T1000 (cell line): ENCODE measurements at regions not wholly inside any gene's neighbourhood (a gene's known extent, or its start where the extent isn't known, plus 50 kb on each side); places are given as distances from the start of the nearest gene placed in this dataset.

ENCODE experiments used
- DNase-seq: peaks from one replicate; lab custom pipeline; 2025; ENCODE audit warnings: mixed read lengths; lab: John Stamatoyannopoulos, UW

DNA sequence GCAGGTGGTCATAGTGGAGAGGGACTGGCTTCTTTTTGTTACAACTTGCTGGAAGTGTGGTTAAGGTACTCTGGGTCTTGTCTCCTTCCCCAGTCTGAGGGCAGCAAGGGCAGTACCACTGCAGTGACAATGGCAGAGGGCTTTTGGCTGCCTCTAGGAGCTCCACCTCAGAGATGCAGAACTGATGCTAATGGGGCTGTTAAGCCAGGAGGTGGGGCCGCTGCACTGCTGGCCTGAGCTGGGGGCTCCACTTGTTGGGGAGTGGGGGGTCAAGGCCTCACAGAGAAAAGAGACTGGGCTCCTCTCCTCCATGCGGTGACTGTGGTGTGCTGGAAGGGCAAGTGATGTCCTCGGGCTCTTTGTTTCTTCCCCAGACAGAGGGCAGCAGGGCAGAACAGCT is 135.7 kb downstream of the DSEL start:
- no peak for DNase-seq

DNA sequence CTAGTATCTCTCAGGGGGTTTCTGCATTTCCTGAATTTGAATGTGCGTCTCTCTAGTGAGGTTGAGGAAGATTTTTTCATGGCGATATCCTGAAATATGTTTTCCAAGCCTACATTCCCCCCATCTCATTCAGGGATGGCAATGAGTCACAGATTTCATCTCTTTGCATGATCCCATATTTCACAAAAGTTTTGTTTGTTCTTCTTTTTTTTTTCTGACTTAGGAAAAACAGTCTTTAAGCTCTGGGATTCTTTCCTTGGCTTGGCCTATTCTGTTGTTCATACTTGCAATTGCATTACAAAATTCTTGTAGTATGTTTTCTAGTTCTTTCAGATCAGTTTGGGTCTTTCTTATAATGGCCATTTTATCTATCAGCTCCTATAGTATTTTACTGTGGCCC is 136.5 kb downstream of the DSEL start:
- no peak for DNase-seq

DNA sequence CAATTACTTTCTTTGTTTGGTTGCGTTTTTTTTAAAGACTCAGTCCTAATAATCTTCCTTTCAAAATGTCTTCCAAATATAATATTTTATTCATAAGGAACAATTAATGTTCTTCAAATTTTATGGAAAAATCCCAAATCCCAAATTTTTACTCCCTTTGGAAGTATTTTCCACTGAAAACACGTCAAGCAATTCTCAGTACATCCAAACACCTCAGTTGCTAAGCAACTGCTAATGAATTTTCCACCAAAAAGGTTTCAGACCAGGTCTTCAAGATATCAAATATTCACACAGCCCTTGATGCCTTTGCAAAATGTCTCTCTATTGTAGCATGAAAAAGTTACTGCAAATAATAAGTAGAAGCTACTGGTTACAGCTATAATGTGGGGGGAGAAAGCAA is 140.1 kb downstream of the DSEL start:
- no peak for DNase-seq

DNA sequence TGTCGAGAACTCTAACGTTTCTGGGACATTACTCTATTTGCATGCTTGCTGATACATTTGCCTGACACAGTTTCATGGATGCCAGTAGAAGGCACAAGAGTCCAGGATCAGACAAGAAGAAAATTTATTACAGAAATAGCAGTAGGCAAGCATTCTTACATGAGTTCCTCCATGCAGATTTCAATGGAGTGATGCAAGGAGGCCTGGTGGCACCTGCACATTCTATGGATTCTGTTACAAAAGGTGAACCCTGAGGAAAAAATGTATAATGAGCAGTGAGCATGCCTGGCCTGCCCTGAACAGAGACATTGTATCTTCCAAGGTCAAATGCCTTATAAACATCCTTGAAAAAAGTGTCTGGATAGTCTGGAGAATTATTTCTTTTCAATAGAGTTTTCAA is 142.9 kb downstream of the DSEL start:
- DNase-seq, result no peak

DNA sequence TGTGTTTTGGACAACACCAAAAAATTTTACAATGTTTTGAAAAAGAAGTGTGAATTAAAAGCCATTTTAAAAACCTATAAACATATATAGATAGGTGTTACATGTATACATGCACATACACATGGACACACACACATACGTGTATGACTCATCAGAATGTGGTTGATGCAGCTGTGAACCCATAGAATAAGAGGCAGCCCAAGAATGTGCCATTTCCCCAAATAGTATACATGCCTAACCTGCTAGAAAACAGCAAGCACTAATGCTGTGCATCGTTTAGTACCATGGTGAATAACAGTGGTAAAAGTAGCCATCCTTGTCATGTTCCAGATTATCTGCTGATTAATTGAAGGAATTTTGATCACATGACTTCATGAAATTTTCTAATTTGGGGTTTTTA is 149.0 kb downstream of the DSEL start:
- no peak for DNase-seq

DNA sequence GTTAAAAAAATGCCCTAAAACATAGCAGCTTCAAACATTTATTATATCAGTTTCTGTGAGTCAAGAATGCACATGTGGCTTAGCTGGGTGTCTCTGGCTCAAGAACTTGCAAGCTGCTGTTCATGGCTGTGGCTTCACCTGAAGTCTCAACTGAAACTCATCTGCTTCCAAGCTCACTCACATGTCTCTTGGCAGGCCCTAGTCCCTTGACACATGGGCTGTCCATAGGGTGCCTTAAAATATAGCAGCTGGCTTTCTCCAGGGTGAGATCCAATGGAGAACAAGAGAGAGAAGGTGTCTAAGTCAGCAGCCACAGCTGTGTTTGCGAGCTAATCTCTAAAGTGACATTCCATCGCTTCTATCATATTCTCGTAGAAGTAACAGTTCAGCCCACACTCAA is 152.8 kb downstream of the DSEL start:
- DNase-seq, result no peak

DNA sequence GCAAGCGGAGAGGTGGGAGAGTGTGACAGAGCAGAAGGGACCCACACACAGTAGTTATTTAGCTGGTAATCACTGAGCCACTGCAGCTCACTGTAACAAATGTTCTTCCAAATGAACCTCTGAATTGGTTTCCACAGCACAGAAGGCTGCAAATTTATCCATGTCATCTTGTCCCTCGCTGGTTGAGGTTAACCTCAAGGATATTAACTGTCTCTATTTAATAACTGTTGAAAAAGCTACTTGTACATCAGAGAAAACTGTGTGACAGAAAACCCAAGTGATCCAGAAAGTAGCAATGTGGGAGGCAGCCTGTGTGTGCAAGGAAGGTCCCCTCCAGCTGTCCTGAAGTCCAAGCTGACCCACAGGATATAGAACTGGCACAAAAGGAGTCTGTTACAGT is 153.6 kb downstream of the DSEL start:
- no peak for DNase-seq

DNA sequence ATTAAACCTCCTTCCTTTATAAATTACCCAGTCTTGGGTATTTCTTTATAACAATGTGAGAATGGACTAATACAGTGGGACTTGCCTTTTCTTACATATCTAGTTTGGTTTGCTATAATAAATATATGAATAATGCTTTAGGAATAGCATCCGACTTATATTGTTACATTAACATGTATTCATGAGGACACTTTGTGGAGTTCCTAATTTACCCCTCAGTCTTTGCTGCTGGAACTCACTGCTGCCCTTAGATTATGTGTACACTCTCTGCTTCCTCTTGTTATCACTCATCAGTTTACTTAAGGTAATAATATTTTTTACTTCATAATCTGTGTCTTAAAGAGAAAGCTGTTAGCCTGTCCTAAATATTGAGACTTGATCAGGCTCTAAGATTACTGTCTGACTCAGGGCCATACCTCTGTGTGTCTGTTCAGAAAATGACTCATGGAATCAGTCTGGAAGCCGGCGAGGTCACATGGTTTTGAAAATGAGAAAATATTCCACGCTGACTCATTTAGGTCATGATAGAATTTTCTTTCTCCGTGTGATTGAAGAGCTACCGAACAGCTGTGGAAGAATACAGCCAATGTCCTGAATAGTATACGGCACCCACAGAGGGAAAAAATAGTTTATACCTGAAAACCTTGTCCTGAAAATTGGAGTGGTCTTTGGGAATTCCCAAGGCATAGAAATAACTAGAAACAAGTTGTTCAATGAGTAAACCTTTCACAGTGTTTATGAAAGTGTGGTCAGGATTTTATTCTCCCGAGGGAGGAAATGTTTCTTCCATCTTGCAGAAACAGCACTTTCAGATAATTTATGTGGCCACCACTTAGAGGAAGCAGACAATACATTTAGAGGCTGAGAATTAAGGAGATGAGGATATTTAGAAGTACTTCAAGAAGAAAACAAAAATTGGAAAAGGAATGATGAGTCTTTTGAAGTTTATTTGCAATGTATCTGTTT is 156.4 kb downstream of the DSEL start:
- DNase-seq, result peak; percentile 36

DNA sequence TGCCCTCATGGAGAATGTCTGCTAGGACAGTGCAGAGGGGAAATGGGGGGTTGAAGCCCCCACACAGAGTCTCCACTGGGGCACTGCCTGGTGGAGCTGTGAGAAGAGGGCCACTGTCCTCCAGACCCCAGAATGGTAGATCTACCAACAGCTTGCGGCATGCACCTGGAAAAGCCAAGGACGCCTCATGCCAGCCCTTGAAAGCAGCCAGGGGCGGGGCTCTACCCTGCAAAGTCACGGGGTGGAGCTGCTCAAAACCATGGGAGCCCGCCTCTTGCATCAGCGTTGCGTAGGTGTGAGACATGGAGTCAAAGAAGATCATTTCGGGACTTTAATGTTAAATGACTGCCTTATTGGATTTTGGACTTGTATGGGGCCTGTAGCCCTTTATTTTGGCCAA is 157.6 kb downstream of the DSEL start:
- DNase-seq, result no peak

DNA sequence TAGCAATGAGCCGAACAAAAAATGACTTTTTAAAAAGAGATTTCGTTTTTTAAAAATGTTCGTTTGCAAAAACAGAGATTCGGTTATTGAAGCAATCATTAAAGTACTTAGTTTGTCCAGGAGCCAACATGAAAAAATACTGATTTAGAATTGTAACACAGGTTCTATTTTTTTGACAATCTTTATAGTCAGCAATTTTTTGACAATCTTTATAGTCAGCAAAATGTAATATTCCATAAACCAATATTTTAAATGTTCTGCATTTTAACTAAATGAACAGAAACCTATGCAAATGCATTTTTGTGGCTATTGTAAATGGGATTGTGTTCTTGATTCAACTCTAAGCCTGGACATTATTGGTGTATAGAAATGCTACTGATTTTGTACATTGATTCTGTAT is 161.8 kb downstream of the DSEL start:
- DNase-seq, result no peak

DNA sequence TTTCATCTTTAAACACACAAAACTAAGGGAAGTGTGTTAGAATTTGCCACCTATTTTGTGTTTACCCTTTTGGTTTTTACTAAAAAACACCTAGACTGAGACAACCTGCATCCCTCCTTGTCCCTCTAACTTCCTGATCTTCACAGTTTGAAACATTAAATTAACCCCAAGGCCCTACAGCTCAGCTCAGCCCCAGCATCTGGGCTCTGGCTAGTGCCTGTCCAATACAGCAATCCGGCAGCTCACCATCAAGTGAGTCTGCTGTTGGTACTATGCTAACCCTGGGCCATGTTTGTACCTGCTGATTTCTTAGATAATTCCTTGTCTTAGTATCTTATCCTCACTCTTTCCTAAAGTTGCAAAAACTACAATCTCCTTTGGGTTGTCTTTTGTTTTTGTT is 162.4 kb downstream of the DSEL start:
- DNase-seq, result no peak

DNA sequence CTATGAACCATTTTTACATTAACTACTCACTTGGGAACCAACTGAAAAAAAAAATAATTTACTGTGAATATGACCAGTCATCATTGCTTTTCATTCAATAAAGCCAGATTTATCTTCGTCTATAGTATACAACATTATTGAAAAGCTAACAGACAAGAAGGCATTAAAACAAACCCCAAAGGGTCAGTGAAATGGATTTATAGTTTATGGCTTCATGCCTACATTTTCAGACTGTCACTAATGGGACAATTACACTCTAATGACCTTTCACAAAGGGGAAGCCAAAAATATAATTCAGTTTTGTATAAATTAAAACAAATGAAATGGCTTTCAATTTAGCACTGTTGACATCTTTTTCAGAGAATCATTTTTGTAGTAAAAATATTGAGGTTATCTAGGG is 169.1 kb downstream of the DSEL start:
- no peak for DNase-seq

DNA sequence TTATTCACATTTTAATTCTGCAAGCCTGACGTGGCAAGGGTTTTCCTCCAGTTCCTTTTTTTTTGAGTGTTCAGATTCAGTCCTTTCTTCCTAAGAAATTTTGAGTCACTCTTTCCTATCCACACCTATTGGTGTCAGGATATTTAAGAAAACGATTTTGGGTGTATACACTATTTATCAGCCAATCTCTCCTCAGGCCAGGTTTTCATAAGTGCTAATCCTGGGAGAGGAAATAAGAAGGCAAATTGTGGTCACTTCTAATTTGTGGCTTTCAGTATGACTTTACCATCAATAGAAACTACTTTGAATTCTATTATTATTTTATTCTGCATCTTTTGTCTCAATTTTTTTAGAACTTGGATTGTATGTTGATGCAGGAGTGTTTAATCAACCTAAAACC is 174.4 kb downstream of the DSEL start:
- DNase-seq, result no peak

DNA sequence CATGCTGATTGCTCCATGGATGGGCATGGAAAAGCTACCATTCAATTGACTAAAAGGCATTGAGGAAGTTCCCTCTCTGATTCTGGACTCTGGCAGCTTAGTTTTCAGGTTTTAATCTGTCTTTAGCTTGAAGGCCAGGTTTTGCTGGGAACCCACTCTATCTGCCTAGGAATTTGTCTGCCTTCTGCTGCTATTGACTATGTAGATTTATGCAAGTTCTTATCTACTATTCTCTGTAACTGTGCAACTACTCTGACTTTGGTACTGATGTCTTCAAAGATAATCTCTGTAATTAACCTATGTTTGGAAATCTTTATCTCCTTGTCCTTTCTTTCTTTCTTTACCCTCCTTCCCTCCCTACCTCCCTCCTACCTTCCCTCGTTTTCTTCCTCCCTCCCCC is 178.8 kb downstream of the DSEL start:
- DNase-seq, result no peak

DNA sequence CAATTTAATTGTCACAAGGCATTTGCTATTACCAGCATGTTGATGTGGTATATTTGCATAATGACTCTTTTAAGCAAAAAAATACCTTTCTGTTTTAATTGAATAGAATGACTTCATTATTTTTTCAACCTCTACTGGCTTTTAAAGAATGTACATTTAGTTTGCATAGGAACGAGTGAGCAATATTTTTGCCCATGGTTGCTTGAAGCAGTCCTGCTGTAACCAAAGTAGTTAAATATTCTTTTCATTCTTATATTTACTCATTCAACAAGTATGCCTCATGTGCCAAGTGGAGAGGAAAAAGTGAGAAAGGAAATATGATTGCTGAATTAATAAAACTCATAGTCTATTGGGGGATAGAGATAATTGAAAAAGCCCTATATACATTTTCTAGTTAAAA is 184.7 kb downstream of the DSEL start:
- DNase-seq, result no peak

DNA sequence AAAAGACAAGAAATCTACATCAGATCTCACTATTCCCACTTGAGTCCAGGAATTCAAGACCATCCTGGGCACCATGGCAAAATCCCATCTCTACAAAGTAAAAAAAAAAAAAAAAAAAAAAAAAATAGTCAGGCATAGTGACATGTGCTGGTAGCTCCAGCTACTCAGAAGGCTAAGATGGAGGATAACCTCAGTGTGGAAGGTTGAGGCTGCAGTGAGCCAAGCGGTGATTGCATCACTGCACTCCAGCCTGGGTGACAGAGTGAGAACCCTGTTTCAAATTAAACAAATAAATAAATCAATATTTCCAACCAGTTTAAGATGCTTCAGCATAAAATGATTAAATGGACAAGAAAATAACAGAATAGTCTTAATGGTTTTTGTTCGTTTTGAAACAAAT is 197.4 kb downstream of the DSEL start:
- no peak for DNase-seq

DNA sequence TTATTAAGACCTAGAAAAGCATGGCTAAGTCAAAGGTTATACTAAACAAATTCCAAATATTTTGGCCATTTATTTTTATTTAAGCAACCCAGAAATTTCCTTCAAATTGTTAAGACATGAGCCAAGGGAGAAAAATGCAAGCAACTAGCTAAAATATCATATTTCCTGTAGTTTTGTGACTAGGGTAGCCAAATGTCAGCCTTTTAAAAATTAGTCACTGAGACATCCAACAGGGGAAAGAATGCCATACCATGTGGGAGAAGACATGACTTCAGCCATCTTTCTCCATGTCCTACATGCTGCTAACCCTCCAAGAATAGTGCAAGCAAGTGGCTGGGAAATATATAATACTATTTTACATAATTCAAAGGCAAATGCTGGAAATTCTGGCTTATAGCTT is 197.9 kb downstream of the DSEL start:
- no peak for DNase-seq

DNA sequence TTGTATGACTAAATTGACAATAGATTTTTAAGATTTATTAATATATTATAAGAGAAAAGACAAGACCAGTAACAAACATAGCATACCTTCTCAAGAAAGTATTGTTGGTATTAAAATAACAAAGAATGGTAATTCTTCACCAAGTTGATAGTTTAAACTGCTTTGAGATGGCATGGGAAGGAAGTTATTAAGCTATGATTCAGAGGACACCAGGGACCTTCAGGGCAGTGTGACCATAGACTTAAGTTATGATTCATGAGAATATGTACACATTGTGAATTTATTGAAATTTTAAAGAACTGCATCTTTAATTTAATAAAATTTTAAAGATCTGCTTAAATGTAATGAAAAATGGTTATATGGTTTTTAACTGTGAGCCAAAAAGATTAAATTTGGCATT is 205.7 kb downstream of the DSEL start:
- DNase-seq, result no peak

DNA sequence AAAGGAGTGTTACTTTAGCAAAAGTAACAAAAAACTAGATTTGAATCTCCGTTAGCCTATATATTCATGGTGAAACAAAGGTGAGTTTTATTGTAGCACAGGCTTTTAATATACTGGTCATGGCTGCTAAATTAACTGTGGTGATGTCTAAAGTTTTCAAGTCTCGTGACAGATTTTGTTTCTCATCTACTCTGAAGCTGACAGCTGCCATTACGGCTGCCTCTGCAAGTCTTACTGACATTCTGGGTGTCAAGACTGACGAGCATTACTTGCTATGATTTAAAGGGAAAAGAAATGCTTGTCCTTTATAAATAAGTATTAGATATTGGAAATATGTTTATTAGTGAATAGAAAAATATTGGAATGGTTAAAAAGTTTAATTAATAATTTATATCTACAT is 207.7 kb downstream of the DSEL start:
- no peak for DNase-seq

DNA sequence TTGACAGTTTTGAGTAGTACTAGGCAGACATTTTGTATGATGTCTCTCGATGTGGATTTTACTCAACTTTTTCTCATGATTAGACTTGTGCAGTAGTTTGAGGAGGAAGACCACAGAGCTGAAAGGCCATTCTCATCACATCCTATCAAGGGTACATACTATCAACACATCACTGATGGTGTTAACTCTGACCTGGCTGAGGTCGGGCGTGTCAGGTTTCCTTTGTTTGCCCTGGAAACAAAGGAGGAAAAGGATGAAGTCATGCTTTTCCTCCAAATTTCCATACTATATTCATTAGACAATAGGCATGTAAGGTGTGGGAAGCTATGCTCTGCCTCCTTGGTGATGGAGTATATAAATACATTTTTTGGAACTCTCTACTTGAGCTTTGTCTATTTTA is 211.1 kb downstream of the DSEL start:
- no peak for DNase-seq

DNA sequence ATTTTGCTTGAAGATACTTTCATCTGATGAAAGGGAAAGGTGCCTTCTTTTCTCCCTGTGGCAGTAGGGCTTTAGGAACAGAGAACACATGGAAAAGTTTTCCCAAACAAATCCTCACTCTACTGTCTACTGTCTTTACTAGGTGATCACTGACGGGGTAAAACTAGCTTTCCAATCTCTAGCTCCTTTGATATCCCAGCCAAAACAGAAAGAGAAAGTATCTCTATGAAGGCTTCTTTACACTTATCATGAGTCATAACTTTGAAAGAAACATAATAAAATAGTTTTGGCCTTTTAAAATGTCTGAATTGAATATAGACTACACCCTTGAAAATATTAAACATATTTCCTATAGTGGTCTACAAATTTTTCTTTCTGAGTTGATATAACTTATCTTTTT is 214.5 kb downstream of the DSEL start:
- no peak for DNase-seq

DNA sequence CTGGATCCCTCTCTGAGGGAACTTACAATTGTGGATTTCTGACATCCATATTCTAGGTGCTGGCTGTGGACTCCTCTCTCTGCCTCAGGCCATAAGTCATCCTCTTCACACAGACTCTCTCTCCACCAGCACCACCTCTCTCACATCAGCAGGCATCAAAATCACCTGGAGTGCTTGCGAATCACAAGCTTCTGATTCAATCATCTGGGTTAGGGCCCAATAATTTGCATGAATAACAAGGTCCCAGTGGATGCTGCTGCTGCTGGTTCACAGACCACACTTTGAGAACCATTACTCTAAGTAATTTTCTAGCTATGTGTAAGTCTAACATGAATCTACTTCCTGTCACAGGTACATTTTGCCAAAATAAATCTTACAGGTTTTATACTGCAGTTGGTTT is 214.9 kb downstream of the DSEL start:
- DNase-seq, result no peak

DNA sequence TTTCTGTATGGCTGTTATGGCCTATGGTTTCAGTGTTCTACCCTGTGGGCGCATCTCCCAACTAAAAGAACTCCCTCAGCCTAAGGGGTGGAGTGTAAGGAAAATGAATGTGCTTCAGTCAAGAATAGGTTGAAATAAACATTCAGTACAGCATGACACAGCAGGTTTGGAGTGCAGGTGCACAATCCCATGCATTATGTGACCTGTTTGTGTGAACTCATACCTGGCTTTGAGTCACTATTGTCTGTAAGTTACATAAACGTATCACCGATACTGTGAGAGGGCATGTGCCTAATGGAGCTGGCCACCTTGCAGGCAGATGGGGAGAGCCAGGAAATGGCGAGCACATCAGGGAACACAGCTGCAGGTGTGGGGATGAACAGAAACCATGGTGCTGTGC is 216.0 kb downstream of the DSEL start:
- DNase-seq, result no peak

DNA sequence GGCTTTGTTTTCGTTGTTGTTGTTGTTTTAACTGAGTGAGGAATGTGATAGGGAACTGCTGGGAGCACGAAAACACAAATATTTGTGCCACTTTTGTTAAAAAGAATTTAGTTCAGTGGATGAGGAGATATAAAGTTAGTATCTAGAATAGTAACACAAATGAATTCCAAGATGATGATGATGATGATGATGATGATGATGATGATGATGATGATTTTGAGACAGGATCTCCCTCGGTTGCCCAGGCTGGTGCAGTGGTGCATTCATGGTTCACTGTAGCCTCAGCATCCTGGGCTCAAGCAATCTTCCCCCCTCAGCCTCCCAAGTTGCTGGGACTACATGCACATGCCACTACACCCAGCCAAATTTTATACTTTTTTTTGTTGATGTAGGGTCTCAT is 223.7 kb downstream of the DSEL start:
- no peak for DNase-seq
